CD14-positive monocyte (primary cell): ENCODE measurements at regions not wholly inside any gene's neighbourhood (a gene's known extent, or its start where the extent isn't known, plus 50 kb on each side); places are given as distances from the start of the nearest gene placed in this dataset.

ENCODE experiments used
- DNase-seq, 3 donors: peaks; one replicate each; pipeline ENCODE4 v3.0.0-alpha.2; 2011 to 2022
- H2AFZ ChIP-seq: 2 replicates; pipeline ENCODE4 v1.6.0; 2012; ENCODE audit warnings: mild to moderate bottlenecking, low read depth, low read length, inconsistent platforms; ENCODE audit not compliant: insufficient read depth, poor library complexity, severe bottlenecking
- H3K27ac ChIP-seq, 2 donors: 1 replicate in 1 of 2; 2 replicates in 1 of 2; pipeline ENCODE4 v1.5.1; 2012 to 2013; ENCODE audit warnings: low read length in 2 of 2, control low read depth in 1 of 2, inconsistent platforms in 1 of 2, low read depth in 1 of 2, mild to moderate bottlenecking in 1 of 2
- H3K27me3 ChIP-seq, 2 donors: one replicate each; pipeline versions ENCODE4 v1.6.0 to v1.6.1; 2011 to 2013; ENCODE audit warnings: low read length in 2 of 2; ENCODE audit not compliant: control insufficient read depth in 2 of 2, insufficient read depth in 2 of 2
- H3K36me3 ChIP-seq, 2 donors: replicated peaks in 1 of 2; 1 replicate in 1 of 2; 2 replicates in 1 of 2; pipeline versions ENCODE4 v1.5.1 to v1.6.1; 2012 to 2013; ENCODE audit warnings: low read length in 2 of 2, control low read depth in 1 of 2, inconsistent platforms in 1 of 2, mild to moderate bottlenecking in 1 of 2; ENCODE audit not compliant: insufficient read depth in 2 of 2, control insufficient read depth in 1 of 2
- H3K4me1 ChIP-seq, 2 donors: 1 replicate in 1 of 2; 2 replicates in 1 of 2; pipeline versions ENCODE4 v1.5.1 to v1.6.1; 2012 to 2013; ENCODE audit warnings: low read length in 2 of 2, control low read depth in 1 of 2, inconsistent platforms in 1 of 2, mild to moderate bottlenecking in 1 of 2, moderate library complexity in 1 of 2; ENCODE audit not compliant: insufficient read depth in 2 of 2, control insufficient read depth in 1 of 2
- H3K4me2 ChIP-seq: replicated peaks from 2 replicates; pipeline ENCODE3; 2012; ENCODE audit warnings: low read length, moderate library complexity, mild to moderate bottlenecking; ENCODE audit not compliant: poor library complexity, severe bottlenecking; ENCODE audit errors: extremely low read depth
- H3K4me3 ChIP-seq, 3 experiments: fragments of 200-600 bp in 1 of 3; sonication (generic) in 1 of 3; replicated peaks in 1 of 3; 1 replicate in 2 of 3; 2 replicates in 1 of 3; pipeline ENCODE4 v1.5.1; 2011 to 2013; ENCODE audit warnings: low read length in 3 of 3, mild to moderate bottlenecking in 3 of 3, control low read depth in 2 of 3, low read depth in 2 of 3, inconsistent platforms in 1 of 3, moderate library complexity in 1 of 3
- H3K79me2 ChIP-seq: 2 replicates; pipeline ENCODE4 v1.6.0; 2012; ENCODE audit warnings: mild to moderate bottlenecking, control low read depth, inconsistent platforms, low read length, moderate library complexity; ENCODE audit not compliant: insufficient read depth
- H3K9ac ChIP-seq: 2 replicates; pipeline ENCODE4 v1.6.0; 2017; ENCODE audit warnings: low read length, mild to moderate bottlenecking; ENCODE audit not compliant: insufficient read depth, poor library complexity, severe bottlenecking
- H3K9me3 ChIP-seq, 2 donors: replicated peaks in 1 of 2; 1 replicate in 1 of 2; 2 replicates in 1 of 2; pipeline versions ENCODE4 v1.5.1 to v1.6.1; 2012 to 2013; ENCODE audit warnings: low read length in 2 of 2, control low read depth in 1 of 2; ENCODE audit not compliant: control insufficient read depth in 1 of 2, insufficient read depth in 1 of 2
- H4K20me1 ChIP-seq: 2 replicates; pipeline ENCODE4 v1.6.0; 2012; ENCODE audit warnings: mild to moderate bottlenecking, low read length, control low read depth, moderate library complexity; ENCODE audit not compliant: insufficient read depth
- H3K27ac Mint-ChIP-seq, 7 donors: one replicate each; pipeline ENCODE4 v1.8.0; 2020; ENCODE audit warnings: mild to moderate bottlenecking in 7 of 7, mixed read lengths in 7 of 7, moderate library complexity in 6 of 7, inconsistent platforms in 2 of 7
- H3K27me3 Mint-ChIP-seq, 3 donors: one replicate each; pipeline ENCODE4 v1.8.0; 2021 to 2022; ENCODE audit warnings: low read depth in 3 of 3, mild to moderate bottlenecking in 3 of 3, mixed read lengths in 3 of 3, moderate library complexity in 3 of 3, inconsistent platforms in 1 of 3
- H3K36me3 Mint-ChIP-seq, 2 donors: one replicate each; pipeline ENCODE4 v1.8.0; 2020; ENCODE audit warnings: mixed read lengths in 2 of 2, inconsistent platforms in 1 of 2, mild to moderate bottlenecking in 1 of 2
- H3K4me1 Mint-ChIP-seq: one replicate; pipeline ENCODE4 v1.8.0; 2020; ENCODE audit warnings: mild to moderate bottlenecking, mixed read lengths
- H3K4me3 Mint-ChIP-seq, 2 donors: one replicate each; pipeline ENCODE4 v1.8.0; 2020; ENCODE audit warnings: mild to moderate bottlenecking in 2 of 2, mixed read lengths in 2 of 2, moderate library complexity in 1 of 2
- H3K9me3 Mint-ChIP-seq, 7 donors: one replicate each; pipeline ENCODE4 v1.8.0; 2020 to 2022; ENCODE audit warnings: mixed read lengths in 7 of 7, mild to moderate bottlenecking in 6 of 7, moderate library complexity in 6 of 7, inconsistent platforms in 2 of 7
- WGBS: methylation state at CpG from one replicate; pipeline ENCODE4 v1.1.5; 2013; ENCODE audit warnings: missing lambda C conversion rate; ENCODE audit not compliant: insufficient coverage; 5-methylcytosine and 5-hydroxymethylcytosine counted together
- intact Hi-C, 2 donors: fragments of 100-400 bp; cut with micrococcal nuclease; formaldehyde crosslinking; loops; one replicate each; pipeline versions ENCODE4 v1.15.0 to v1.15.1; 2023
- TF ChIP-seq, protein P1 (sequence below): fragments of 200-600 bp; IDR thresholded peaks from one replicate; pipeline ENCODE4 v1.8.0; 2022; ENCODE audit warnings: antibody characterized with exemption, mild to moderate bottlenecking

DNA sequence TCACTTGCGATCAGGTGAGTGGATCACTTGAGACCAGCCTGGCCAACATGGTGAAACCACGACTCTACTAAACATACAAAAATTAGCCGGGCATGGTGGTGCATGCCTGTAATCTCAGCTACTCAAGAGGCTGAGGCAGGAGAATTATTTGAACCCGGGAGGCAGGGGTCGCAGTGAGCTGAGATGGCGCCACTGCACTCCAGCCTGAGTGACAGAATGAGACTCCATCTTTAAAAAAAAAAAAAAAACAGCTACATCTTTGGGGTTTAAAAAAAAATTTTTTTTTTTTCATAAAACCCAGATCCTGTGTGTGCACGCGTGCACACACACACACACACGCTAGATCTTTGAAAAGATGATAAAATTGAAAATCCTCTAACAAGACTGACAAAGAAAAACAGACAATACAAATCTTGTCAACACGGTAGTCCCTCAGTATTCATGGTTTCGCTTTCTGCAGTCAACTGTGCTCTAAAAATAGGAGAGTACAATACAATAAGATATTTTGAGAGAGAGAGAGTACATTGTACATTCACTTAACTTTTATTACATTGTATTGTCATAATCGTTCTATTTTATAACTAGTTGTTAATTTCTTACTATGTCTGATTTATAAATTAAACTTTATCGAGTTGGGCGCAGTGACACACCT, 295.3 kb upstream of the RGS6 start:
- H3K4me1 Mint-ChIP-seq, result no peaks in the 10 kb centered on the region

DNA sequence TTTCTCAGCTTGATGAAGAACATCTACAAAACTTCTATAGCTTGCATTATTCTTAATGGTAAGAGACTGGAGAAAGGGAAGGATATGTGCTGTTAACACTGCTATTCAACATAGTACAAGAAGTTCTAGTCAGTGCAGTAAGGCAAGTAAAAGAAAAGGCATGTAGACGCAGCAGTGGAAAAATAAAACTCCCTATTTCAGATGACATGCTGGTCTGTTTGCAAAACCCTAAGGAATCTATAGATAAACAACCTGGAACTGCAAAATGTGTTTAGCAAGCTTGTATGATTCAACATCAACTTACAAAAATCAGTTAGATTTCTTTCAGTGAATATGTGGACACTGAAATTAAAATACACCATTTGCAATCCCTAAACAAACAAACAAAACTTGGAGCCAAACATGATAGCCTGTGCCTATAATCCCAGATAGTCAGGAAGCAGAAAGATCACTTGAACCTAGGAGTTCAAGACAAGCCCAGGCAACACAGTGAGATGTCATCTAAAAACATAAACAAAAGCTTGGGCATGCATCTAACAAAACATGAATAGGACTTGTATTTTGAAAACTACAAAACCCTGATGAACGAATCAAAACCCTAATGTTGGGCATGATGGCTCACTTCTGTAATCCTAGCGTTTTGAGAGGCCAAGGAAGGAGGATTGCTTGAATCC, 293.6 kb upstream of the RGS6 start:
- peaks cover 2 to 6% of the 10 kb centered on the region in 2 donors for H3K36me3 ChIP-seq
- H3K27ac ChIP-seq, result no peak overlapping the region
- Mint-ChIP-seq H3K9me3 (peaks cover 19 to 27% (median 22%) of the 10 kb centered on the region in 7 donors), H3K27ac (no peak overlapping the region), H3K4me1 (no peaks in the 10 kb centered on the region), H3K36me3 (peaks cover 37 to 51% of the 10 kb centered on the region in 2 donors), H3K27me3 (peaks cover 0 to 2% (median 0%) of the 10 kb centered on the region in 3 donors), H3K4me3 (no peak overlapping the region)
- peaks cover 5 to 7% of the 10 kb centered on the region in 2 donors for H3K9me3 ChIP-seq
- TF ChIP-seq, protein P1, sequence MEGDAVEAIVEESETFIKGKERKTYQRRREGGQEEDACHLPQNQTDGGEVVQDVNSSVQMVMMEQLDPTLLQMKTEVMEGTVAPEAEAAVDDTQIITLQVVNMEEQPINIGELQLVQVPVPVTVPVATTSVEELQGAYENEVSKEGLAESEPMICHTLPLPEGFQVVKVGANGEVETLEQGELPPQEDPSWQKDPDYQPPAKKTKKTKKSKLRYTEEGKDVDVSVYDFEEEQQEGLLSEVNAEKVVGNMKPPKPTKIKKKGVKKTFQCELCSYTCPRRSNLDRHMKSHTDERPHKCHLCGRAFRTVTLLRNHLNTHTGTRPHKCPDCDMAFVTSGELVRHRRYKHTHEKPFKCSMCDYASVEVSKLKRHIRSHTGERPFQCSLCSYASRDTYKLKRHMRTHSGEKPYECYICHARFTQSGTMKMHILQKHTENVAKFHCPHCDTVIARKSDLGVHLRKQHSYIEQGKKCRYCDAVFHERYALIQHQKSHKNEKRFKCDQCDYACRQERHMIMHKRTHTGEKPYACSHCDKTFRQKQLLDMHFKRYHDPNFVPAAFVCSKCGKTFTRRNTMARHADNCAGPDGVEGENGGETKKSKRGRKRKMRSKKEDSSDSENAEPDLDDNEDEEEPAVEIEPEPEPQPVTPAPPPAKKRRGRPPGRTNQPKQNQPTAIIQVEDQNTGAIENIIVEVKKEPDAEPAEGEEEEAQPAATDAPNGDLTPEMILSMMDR, result no peak
- H4K20me1 ChIP-seq, result no peaks in the 10 kb centered on the region
- H3K4me1 ChIP-seq, result no peaks in the 10 kb centered on the region
- intact Hi-C loops, result no loop called here
- no peak overlapping the region for H3K9ac ChIP-seq
- H3K4me3 ChIP-seq, result no peak overlapping the region
- H3K27me3 ChIP-seq, result no peaks in the 10 kb centered on the region
- no peak for DNase-seq
- no peak overlapping the region for H2AFZ ChIP-seq
- WGBS, result 100% methylated on average over 1 of the region's 3 CpGs
- H3K79me2 ChIP-seq, result no peaks in the 10 kb centered on the region
- no peak overlapping the region for H3K4me2 ChIP-seq

More for the DNA sequence above, 295.3 kb upstream of the RGS6 start:
- H3K36me3 ChIP-seq, result peaks cover 4 to 16% of the 10 kb centered on the region in 2 donors
- peaks cover 13 to 25% (median 18%) of the 10 kb centered on the region in 7 donors for H3K9me3 Mint-ChIP-seq
- no peak overlapping the region for H3K9ac ChIP-seq
- H3K36me3 Mint-ChIP-seq, result peaks cover 48 to 52% of the 10 kb centered on the region in 2 donors
- 100% methylated on average over 2 of the region's 14 CpGs for WGBS
- no peak overlapping the region for H3K4me3 ChIP-seq
- no peak overlapping the region for H3K4me2 ChIP-seq
- H3K27me3 Mint-ChIP-seq, result peaks cover 0 to 2% (median 0%) of the 10 kb centered on the region in 3 donors
- H3K4me1 ChIP-seq, result no peaks in the 10 kb centered on the region
- no peaks in the 10 kb centered on the region for H3K27me3 ChIP-seq
- TF ChIP-seq, protein P1, result no peak
- intact Hi-C loops, result no loop called here
- H3K27ac Mint-ChIP-seq, result no peak overlapping the region
- no peak for DNase-seq
- H3K79me2 ChIP-seq, result no peaks in the 10 kb centered on the region
- H3K4me3 Mint-ChIP-seq, result no peak overlapping the region
- H4K20me1 ChIP-seq, result no peaks in the 10 kb centered on the region
- no peak overlapping the region for H3K27ac ChIP-seq
- peaks cover 5 to 9% of the 10 kb centered on the region in 2 donors for H3K9me3 ChIP-seq
- no peak overlapping the region for H2AFZ ChIP-seq
